Testis (tissue), 2 donors: ENCODE measurements at regions not wholly inside any gene's neighbourhood (a gene's known extent, or its start where the extent isn't known, plus 50 kb on each side); places are given as distances from the start of the nearest gene placed in this dataset.

ENCODE experiments used
- DNase-seq: peaks from one replicate; pipeline ENCODE4 v3.0.0-alpha.2; 2019
- H3K27ac ChIP-seq, 2 donors: fragments of 200-600 bp; sonication (generic); one replicate each; pipeline ENCODE4 v1.5.1; 2019
- H3K27me3 ChIP-seq: fragments of 200-600 bp; sonication (generic); one replicate; pipeline ENCODE4 v1.5.1; 2019
- H3K36me3 ChIP-seq: fragments of 200-600 bp; sonication (generic); one replicate; pipeline ENCODE4 v1.5.1; 2017; ENCODE audit warnings: low read depth; ENCODE audit errors: missing control alignments
- H3K4me1 ChIP-seq: fragments of 200-600 bp; sonication (generic); one replicate; pipeline ENCODE4 v1.5.1; 2019
- H3K4me3 ChIP-seq, 2 donors: fragments of 200-600 bp; sonication (generic); one replicate each; pipeline ENCODE4 v1.5.1; 2017 to 2019
- H3K9me3 ChIP-seq: fragments of 200-600 bp; sonication (generic); one replicate; pipeline ENCODE4 v1.5.1; 2017
- CTCF ChIP-seq, 3 experiments: fragments of 450-650 bp in 2 of 3; fragments of 200-600 bp in 1 of 3; sonication (generic) in 1 of 3; IDR thresholded peaks; one replicate each; pipeline ENCODE4 v1.5.1; 2016 to 2019; ENCODE audit warnings: antibody characterized with exemption in 3 of 3, mild to moderate bottlenecking in 2 of 3, moderate library complexity in 1 of 3
- POLR2A ChIP-seq: fragments of 450-650 bp; IDR thresholded peaks from one replicate; pipeline ENCODE4 v1.6.1; 2017; ENCODE audit warnings: antibody characterized with exemption, mild to moderate bottlenecking, moderate library complexity
- WGBS, 2 donors: methylation state at CpG; one replicate each; pipeline ENCODE4 v1.1.5; 2018; 5-methylcytosine and 5-hydroxymethylcytosine counted together
- intact Hi-C: fragments of 100-400 bp; cut with DNase I; formaldehyde crosslinking; loops from one replicate; pipeline ENCODE4 v1.15.1; 2023; ENCODE audit warnings: low total_unique reads

DNA sequence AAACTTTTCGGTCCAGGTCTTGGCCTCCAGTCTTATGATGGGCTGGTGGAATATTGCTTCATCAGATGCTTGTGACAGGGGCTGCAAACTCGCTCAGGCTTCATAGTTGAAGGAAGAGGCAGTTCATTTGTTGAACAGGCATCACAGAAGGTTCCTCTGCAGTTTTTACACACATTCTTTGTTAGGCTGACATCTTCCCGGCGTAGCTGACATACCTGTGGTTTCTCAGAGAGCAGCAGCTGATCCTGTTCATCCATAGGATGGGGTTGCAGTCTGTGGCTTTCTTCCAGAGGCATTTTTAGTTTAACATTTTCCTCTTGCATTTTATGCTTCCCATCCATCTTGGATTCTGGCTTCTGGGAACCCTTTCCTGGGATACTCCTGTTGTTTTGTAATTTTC is 1255.2 kb downstream of the EFNA5 start:
- Histone ChIP-seq H3K27me3 (no peaks in the 10 kb centered on the region), H3K9me3 (no peaks in the 10 kb centered on the region), H3K36me3 (no peaks in the 10 kb centered on the region), H3K4me3 (no peak overlapping the region), H3K4me1 (no peaks in the 10 kb centered on the region), H3K27ac (no peak overlapping the region)
- no peak for DNase-seq
- WGBS, 2 donors = 94 to 97% methylated on average over 4 of the region's 4 CpGs
- intact Hi-C loops = no loop called here
- no peak for TF ChIP-seq CTCF (IDR thresholded peaks at IDR 0.05)
- no peak for TF ChIP-seq POLR2A

GRCh38 chr5:106414342-106414741 is 1256.4 kb downstream of the EFNA5 start:
- no peaks in the 10 kb centered on the region for H3K27me3 ChIP-seq
- no peak overlapping the region for H3K27ac ChIP-seq
- no peaks in the 10 kb centered on the region for H3K4me1 ChIP-seq
- H3K4me3 ChIP-seq = no peak overlapping the region
- TF ChIP-seq POLR2A (no peak), CTCF (IDR thresholded peaks at IDR 0.05) (no peak)
- 89 to 98% methylated on average over 2 of the region's 2 CpGs for WGBS, 2 donors
- no peak for DNase-seq
- intact Hi-C loops = no loop called here
- H3K36me3 ChIP-seq = no peaks in the 10 kb centered on the region
- no peaks in the 10 kb centered on the region for H3K9me3 ChIP-seq

- Histone ChIP-seq H3K4me1 (no peaks in the 10 kb centered on the region), H3K36me3 (no peaks in the 10 kb centered on the region), H3K9me3 (no peaks in the 10 kb centered on the region), H3K27ac (no peak overlapping the region), H3K27me3 (no peaks in the 10 kb centered on the region), H3K4me3 (no peak overlapping the region)
- intact Hi-C loops = no loop called here
- no peak for TF ChIP-seq POLR2A
- TF ChIP-seq CTCF (IDR thresholded peaks at IDR 0.05) = no peak
- DNase-seq = no peak
Observed at GRCh38 chr5:106412606-106413005, 1258.1 kb downstream of the EFNA5 start.

- WGBS, 2 donors = 67 to 77% methylated on average over 2 of the region's 2 CpGs
- H3K9me3 ChIP-seq = no peaks in the 10 kb centered on the region
- H3K4me3 ChIP-seq = no peak overlapping the region
- intact Hi-C loops = no loop called here
- TF ChIP-seq CTCF (IDR thresholded peaks at IDR 0.05) = no peak
- no peak for TF ChIP-seq POLR2A
- H3K27ac ChIP-seq = no peak overlapping the region
- H3K4me1 ChIP-seq = no peaks in the 10 kb centered on the region
- no peak for DNase-seq
- no peaks in the 10 kb centered on the region for H3K27me3 ChIP-seq
- no peaks in the 10 kb centered on the region for H3K36me3 ChIP-seq
Observed at GRCh38 chr5:106408570-106408969, 1262.2 kb downstream of the EFNA5 start.

- no peak for TF ChIP-seq POLR2A
- no peak for TF ChIP-seq CTCF (IDR thresholded peaks at IDR 0.05)
- no peaks in the 10 kb centered on the region for H3K9me3 ChIP-seq
- no peak for DNase-seq
- H3K4me3 ChIP-seq = no peak overlapping the region
- H3K27me3 ChIP-seq = no peaks in the 10 kb centered on the region
- H3K4me1 ChIP-seq = no peaks in the 10 kb centered on the region
- H3K27ac ChIP-seq = no peak overlapping the region
- no peaks in the 10 kb centered on the region for H3K36me3 ChIP-seq
- intact Hi-C loops = no loop called here
- WGBS, 2 donors = 75 to 79% methylated on average over 1 of the region's 1 CpG
Observed at GRCh38 chr5:106408141-106408540, 1262.6 kb downstream of the EFNA5 start.
